Dermis blood vessel endothelial cell (primary cell): ENCODE measurements at regions not wholly inside any gene's neighbourhood (a gene's known extent, or its start where the extent isn't known, plus 50 kb on each side); places are given as distances from the start of the nearest gene placed in this dataset.

Experiments used
- DNase-seq: peaks from one replicate; pipeline ENCODE4 v3.0.0; 2010

DNA sequence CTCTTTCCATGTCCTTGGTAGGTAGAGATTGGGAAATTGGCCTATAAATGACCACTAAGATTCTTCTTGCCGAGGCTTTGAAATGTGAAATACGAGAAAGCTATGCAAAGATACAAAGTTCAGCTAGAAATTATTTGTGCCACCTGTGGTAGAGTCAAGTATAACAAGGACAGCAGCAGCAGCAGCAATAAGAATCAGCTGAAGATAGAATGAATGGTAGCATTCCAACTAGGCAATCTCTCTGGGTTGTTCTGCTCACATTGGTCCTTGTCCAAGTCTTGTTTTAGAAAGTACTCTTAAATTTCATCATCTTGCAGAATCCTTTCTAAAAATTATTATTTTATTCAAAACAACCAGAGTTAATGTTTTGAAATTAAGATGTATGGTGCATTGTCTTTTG, 67.8 kb upstream of the PCDH10 start:
- no peak for DNase-seq

DNA sequence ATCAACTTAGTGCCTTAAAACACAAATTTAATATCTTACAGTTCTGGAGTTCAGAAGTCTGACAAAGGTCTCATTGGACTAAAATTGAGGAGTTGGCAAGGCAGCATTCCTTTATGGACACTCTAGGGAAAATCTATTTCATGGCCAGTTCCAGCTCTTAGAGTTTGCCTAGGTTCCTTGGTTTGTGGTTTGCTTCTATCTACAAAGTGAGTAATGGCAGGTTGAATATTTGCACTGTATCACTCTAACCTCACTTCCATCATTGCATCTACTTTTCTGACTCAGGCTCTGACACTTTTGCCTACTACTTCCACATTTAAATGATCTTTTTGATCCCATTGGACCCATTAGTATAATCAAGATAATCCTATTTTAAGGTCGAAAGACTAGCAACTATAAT, 64.7 kb upstream of the PCDH10 start:
- DNase-seq, result no peak

DNA sequence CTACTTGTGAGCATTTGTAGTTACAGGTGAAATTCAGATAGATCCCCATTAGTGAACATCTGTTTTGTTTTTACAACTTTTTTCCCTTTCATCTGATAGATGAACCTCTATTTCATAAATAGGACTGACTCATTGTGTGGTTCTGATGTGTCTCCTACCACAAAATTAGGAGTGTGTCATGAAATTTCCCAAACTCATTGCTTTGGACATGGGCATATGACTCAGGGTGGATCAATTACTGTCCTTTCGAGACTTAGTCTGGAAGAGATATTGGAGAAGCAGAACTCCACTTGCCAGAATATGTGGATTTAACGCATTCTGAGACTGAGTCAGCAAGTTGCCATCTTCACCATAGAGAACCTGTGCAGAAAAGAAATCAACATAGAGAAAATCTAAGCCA, 53.5 kb upstream of the PCDH10 start:
- no peak for DNase-seq

DNA sequence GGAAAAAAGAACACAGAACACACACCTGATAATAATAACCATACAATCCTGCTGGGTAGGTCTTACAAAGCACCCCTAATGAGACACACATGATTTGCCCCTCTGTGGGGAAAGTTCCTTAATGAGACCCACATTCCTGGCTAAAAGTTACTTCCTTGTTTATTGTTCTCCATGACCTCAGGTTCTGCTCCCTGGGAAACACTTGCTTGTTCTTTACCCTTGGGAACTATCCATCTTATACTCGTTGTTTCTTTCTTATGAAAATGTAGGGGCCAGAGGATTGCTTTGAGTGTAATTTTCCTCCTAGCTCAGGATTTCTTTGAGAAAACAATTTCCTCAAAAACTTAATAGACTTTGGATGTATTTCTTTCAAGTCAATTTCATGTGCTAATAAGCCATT, 52.1 kb upstream of the PCDH10 start:
- peak; percentile 13 for DNase-seq
